ENCODE measurements at regions not wholly inside any gene's neighbourhood (a gene's known extent, or its start where the extent isn't known, plus 50 kb on each side); places are given as distances from the start of the nearest gene placed in this dataset.
"Not testable (repeated sequence)": the region's sequence is repeated elsewhere in the genome, so short reads cannot be mapped to it uniquely, and the experiment has no call there.

GRCh38 chr5:135094339-135095051, 60.5 kb upstream of the PITX1 start:
- DNase-seq (ENCODE audit: low spot score) = no peak

GRCh38 chr5:135093483-135093882, 59.5 kb upstream of the PITX1 start:
- not testable (repeated sequence) for DNase-seq (ENCODE audit: low spot score)

- no peak for DNase-seq (ENCODE audit: low spot score)
Observed at GRCh38 chr5:135092476-135092875, 58.4 kb upstream of the PITX1 start.

GRCh38 chr5:135091286-135091685, 57.3 kb upstream of the PITX1 start:
- DNase-seq (ENCODE audit: low spot score) = no peak

- DNase-seq (ENCODE audit: low spot score) = no peak
Observed at GRCh38 chr5:135089912-135090311, 55.9 kb upstream of the PITX1 start.

GRCh38 chr5:135088911-135089310, 54.9 kb upstream of the PITX1 start:
- no peak for DNase-seq (ENCODE audit: low spot score)

GRCh38 chr5:135087950-135088349, 53.9 kb upstream of the PITX1 start:
- DNase-seq (ENCODE audit: low spot score) = no peak

GRCh38 chr5:135085936-135086725, 52.1 kb upstream of the PITX1 start:
- no peak for DNase-seq (ENCODE audit: low spot score)

- no peak for DNase-seq (ENCODE audit: low spot score)
Observed at GRCh38 chr5:135085133-135085935, 51.3 kb upstream of the PITX1 start.
